ENCODE measurements at regions not wholly inside any gene's neighbourhood (a gene's known extent, or its start where the extent isn't known, plus 50 kb on each side); places are given as distances from the start of the nearest gene placed in this dataset.

DNA sequence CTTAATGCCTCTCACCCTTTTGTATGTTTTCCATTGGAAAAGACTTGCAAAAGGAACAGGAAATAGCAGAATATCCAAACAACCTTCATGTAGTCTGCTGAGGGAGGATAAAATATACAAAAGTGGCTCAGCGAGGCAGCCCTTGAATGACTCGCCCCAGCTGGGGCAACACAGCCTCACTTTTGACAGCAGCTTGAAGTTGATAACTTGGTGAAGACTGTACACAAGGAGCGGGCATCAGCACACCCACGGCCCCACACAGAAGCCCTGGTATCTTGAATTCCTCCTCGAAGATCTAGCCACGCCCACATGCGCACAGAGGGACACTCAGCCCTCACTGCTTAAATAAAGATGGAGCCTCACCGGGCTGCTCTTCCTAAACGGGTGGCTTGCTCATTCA, 161.0 kb downstream of the IRS1 start:
- Histone ChIP-seq H3K9me3 (ENCODE audit: severe bottlenecking) (no peaks in the 10 kb centered on the region), H3K27me3 (ENCODE audit: insufficient read depth, low read depth, severe bottlenecking) (no peaks in the 10 kb centered on the region), H3K36me3 (no peaks in the 10 kb centered on the region), H3K4me3 (ENCODE audit: low read depth, low read length) (no peak overlapping the region), H3K27ac (no peak overlapping the region)
- no peak for DNase-seq
- TF ChIP-seq CTCF (IDR thresholded peaks at IDR 0.05; ENCODE audit: low read depth, low read length), result no peak

DNA sequence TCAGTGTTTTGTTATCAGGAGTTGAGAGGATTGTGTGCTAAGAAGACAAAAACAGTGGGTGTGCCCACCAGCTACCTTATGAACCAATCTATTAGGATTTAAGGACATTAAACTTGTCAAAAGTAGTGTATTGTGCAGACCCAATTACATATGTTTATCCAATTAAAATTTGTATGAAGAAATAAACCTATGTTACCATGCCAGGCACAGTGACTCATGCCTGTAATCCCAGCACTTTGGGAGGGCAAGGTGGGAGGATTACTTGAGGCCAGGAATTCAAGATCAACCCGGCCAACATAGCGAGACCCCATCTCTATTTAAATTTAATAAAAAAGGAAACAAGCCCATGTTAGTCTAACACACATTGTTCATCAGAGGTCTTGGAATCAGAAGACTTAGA, 162.2 kb downstream of the IRS1 start:
- TF ChIP-seq CTCF (IDR thresholded peaks at IDR 0.05; ENCODE audit: low read depth, low read length), result no peak
- no peaks in the 10 kb centered on the region for H3K9me3 ChIP-seq (ENCODE audit: severe bottlenecking)
- H3K4me3 ChIP-seq (ENCODE audit: low read depth, low read length), result no peak overlapping the region
- H3K27me3 ChIP-seq (ENCODE audit: insufficient read depth, low read depth, severe bottlenecking), result no peaks in the 10 kb centered on the region
- no peaks in the 10 kb centered on the region for H3K36me3 ChIP-seq
- no peak for DNase-seq
- no peak overlapping the region for H3K27ac ChIP-seq

DNA sequence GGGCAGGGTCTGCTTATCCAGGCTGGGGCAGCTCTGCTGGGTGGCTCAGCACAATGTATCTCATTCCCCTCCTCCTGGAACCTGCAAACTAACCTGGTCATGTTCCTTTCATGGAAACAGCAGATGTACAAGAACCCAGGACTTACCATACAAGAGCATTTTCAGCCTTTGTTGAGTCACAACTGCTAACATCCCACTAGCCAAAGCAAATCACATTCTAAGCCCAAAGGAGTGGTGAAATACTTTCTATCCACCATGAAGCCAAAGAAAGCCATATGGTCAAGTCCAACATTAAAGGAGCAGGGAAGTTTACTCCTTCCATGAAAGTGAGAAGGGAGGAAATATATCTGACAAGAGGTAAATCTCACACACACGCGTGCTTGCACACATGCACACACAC, 163.0 kb downstream of the IRS1 start:
- no peak overlapping the region for H3K27ac ChIP-seq

DNA sequence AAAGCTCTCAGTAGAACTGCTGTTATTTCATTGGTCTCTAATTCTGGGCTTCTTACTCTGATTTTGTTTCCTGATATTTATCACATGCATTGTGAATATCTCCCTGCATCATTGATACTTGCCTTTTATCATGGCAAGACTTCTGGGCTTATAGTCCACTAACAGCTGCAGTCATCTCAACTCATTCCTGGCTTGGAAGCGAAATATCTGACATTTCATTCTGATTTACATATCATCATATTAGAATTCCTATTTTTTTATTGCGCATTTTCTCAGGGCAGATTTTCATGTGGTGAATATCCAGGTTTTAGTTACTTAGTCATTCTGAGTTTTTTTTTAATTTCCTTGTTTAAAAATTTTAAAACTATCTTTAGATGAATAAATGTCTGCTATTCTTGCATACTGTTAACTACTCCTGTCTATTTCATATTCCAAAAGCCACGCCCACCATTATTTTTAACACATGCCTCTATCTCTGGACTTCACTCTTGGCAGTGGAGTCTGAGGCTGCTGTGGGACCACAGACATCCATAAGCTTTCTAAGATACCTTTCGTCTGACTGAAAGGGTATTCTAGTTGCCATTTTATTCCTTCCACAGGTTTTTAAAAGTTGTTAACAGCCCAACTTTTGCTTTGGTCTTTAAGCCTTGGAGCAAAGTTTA, 164.5 kb downstream of the IRS1 start:
- Histone ChIP-seq H3K4me3 (ENCODE audit: low read depth, low read length) (no peak overlapping the region), H3K27me3 (ENCODE audit: insufficient read depth, low read depth, severe bottlenecking) (no peaks in the 10 kb centered on the region), H3K9me3 (ENCODE audit: severe bottlenecking) (no peaks in the 10 kb centered on the region), H3K36me3 (no peaks in the 10 kb centered on the region), H3K27ac (no peak overlapping the region)
- no peak for TF ChIP-seq CTCF (IDR thresholded peaks at IDR 0.05; ENCODE audit: low read depth, low read length)
- no peak for DNase-seq

More for the DNA sequence above, 163.0 kb downstream of the IRS1 start:
- no peaks in the 10 kb centered on the region for H3K36me3 ChIP-seq
- no peak for DNase-seq
- H3K9me3 ChIP-seq (ENCODE audit: severe bottlenecking), result no peaks in the 10 kb centered on the region
- TF ChIP-seq CTCF (IDR thresholded peaks at IDR 0.05; ENCODE audit: low read depth, low read length), result no peak
- no peak overlapping the region for H3K4me3 ChIP-seq (ENCODE audit: low read depth, low read length)
- H3K27me3 ChIP-seq (ENCODE audit: insufficient read depth, low read depth, severe bottlenecking), result no peaks in the 10 kb centered on the region

- no peak for DNase-seq
- no peak overlapping the region for H3K27ac ChIP-seq
Observed at GRCh38 chr2:226631671-226632070, 167.9 kb downstream of the IRS1 start.

More at GRCh38 chr2:226631671-226632070, 167.9 kb downstream of the IRS1 start:
- H3K36me3 ChIP-seq, result no peaks in the 10 kb centered on the region
- no peaks in the 10 kb centered on the region for H3K27me3 ChIP-seq (ENCODE audit: insufficient read depth, low read depth, severe bottlenecking)
- no peaks in the 10 kb centered on the region for H3K9me3 ChIP-seq (ENCODE audit: severe bottlenecking)
- no peak for TF ChIP-seq CTCF (IDR thresholded peaks at IDR 0.05; ENCODE audit: low read depth, low read length)
- H3K4me3 ChIP-seq (ENCODE audit: low read depth, low read length), result no peak overlapping the region

All from WERI-Rb-1 (cell line).